AG09309 (cell line): ENCODE measurements at regions not wholly inside any gene's neighbourhood (a gene's known extent, or its start where the extent isn't known, plus 50 kb on each side); places are given as distances from the start of the nearest gene placed in this dataset.
"Not testable (repeated sequence)": the region's sequence is repeated elsewhere in the genome, so short reads cannot be mapped to it uniquely, and the experiment has no call there.

Source experiments
- DNase-seq: peaks from one replicate; pipeline ENCODE4 v3.0.0-alpha.2; 2010; ENCODE audit warnings: low read depth
- H3K4me3 ChIP-seq: 2 replicates; pipeline ENCODE4 v1.5.1; 2011; ENCODE audit warnings: mild to moderate bottlenecking, low read depth, low read length, moderate library complexity; ENCODE audit not compliant: control insufficient read depth

- not testable (repeated sequence) for DNase-seq, H3K4me3 ChIP-seq
Measured at GRCh38 chr1:146883190-146883589, 54.9 kb upstream of the NBPF12 start.

GRCh38 chr1:146881096-146881495, 57.0 kb upstream of the NBPF12 start:
- H3K4me3 ChIP-seq, DNase-seq: not testable (repeated sequence)

GRCh38 chr1:146863799-146864319, 74.3 kb upstream of the NBPF12 start:
- DNase-seq, H3K4me3 ChIP-seq: not testable (repeated sequence)

GRCh38 chr1:146853147-146853546, 85.0 kb upstream of the NBPF12 start:
- DNase-seq, H3K4me3 ChIP-seq: not testable (repeated sequence)

- not testable (repeated sequence) for DNase-seq, H3K4me3 ChIP-seq
Measured at GRCh38 chr1:146850352-146850889, 87.7 kb upstream of the NBPF12 start.

GRCh38 chr1:146838725-146839124, 99.4 kb upstream of the NBPF12 start:
- not testable (repeated sequence) for DNase-seq, H3K4me3 ChIP-seq

- not testable (repeated sequence) for H3K4me3 ChIP-seq, DNase-seq
Measured at GRCh38 chr1:146826957-146827356, 111.2 kb upstream of the NBPF12 start.

- DNase-seq, H3K4me3 ChIP-seq: not testable (repeated sequence)
Measured at GRCh38 chr1:146794236-146794635, 143.9 kb upstream of the NBPF12 start.

- not testable (repeated sequence) for DNase-seq, H3K4me3 ChIP-seq
Measured at GRCh38 chr1:146792725-146793124, 145.4 kb upstream of the NBPF12 start.

GRCh38 chr1:146784212-146784940, 153.7 kb upstream of the NBPF12 start:
- not testable (repeated sequence) for DNase-seq, H3K4me3 ChIP-seq

GRCh38 chr1:146781235-146781634, 156.9 kb upstream of the NBPF12 start:
- not testable (repeated sequence) for DNase-seq, H3K4me3 ChIP-seq

GRCh38 chr1:146777826-146778602, 160.1 kb upstream of the NBPF12 start:
- H3K4me3 ChIP-seq, DNase-seq: not testable (repeated sequence)

- not testable (repeated sequence) for DNase-seq, H3K4me3 ChIP-seq
Measured at GRCh38 chr1:146774988-146775387, 163.1 kb upstream of the NBPF12 start.

- DNase-seq, H3K4me3 ChIP-seq: not testable (repeated sequence)
Measured at GRCh38 chr1:146774271-146774670, 163.9 kb upstream of the NBPF12 start.

- not testable (repeated sequence) for DNase-seq, H3K4me3 ChIP-seq
Measured at GRCh38 chr1:146771409-146771808, 166.7 kb upstream of the NBPF12 start.

- DNase-seq, H3K4me3 ChIP-seq: not testable (repeated sequence)
Measured at GRCh38 chr1:146770998-146771397, 167.1 kb upstream of the NBPF12 start.

- not testable (repeated sequence) for H3K4me3 ChIP-seq, DNase-seq
Measured at GRCh38 chr1:146763234-146763633, 174.9 kb upstream of the NBPF12 start.

- not testable (repeated sequence) for H3K4me3 ChIP-seq, DNase-seq
Measured at GRCh38 chr1:146756858-146757257, 181.3 kb upstream of the NBPF12 start.

GRCh38 chr1:146748686-146749085, 189.4 kb upstream of the NBPF12 start:
- not testable (repeated sequence) for DNase-seq, H3K4me3 ChIP-seq
